GM12878 (cell line): ENCODE measurements at regions not wholly inside any gene's neighbourhood (a gene's known extent, or its start where the extent isn't known, plus 50 kb on each side); places are given as distances from the start of the nearest gene placed in this dataset.

Experiments
- ATAC-seq: fragments of 200-7000 bp; cut with Tn5 transposase; 3 replicates; pipeline ENCODE4 v1.9.1; 2020; ENCODE audit warnings: mild to moderate bottlenecking, moderate library complexity
- BruUV-seq: library from RNA; stranded (reverse); fragments of 400-500 nt; replicated peaks from 2 replicates; lab custom pipeline; 2021; lab: Mats Ljungman, UMichigan
- CTCF ChIA-PET: fragments of 300-600 bp; sonication (Branson Sonifier 250); formaldehyde crosslinking; extraction: SDS; loops from one replicate; lab custom pipeline; 2021; ENCODE audit warnings: inconsistent platforms; lab: Yijun Ruan, JAX
- POLR2A ChIA-PET: fragments of 350-600 bp; formaldehyde crosslinking; extraction: SDS; loops from one replicate; lab custom pipeline; 2021; ENCODE audit warnings: inconsistent platforms; lab: Charles Lee
- RAD21 ChIA-PET: fragments of 300-600 bp; sonication (Branson Sonifier 250); formaldehyde crosslinking; loops from one replicate; lab custom pipeline; 2023; ENCODE audit warnings: antibody characterized with exemption; ENCODE audit not compliant: unreplicated experiment; lab: Charles Lee
- SMC1A ChIA-PET: fragments of 300-600 bp; sonication (Branson Sonifier 250); formaldehyde crosslinking; loops from one replicate; lab custom pipeline; 2023; ENCODE audit not compliant: unreplicated experiment, uncharacterized antibody; lab: Charles Lee
- DNase-seq: peaks from one replicate; pipeline ENCODE4 v3.0.0-alpha.2; 2011; ENCODE audit warnings: low read depth, low spot score
- FAIRE-seq: peaks from 3 replicates; lab custom pipeline; 2011; peaks lifted over from hg19 to GRCh38; lab: Jason Lieb, UNC
- H2AFZ ChIP-seq: 2 replicates; pipeline ENCODE4 v1.6.0; 2011; ENCODE audit warnings: low read depth, low read length, control low read depth; ENCODE audit not compliant: control insufficient read depth
- H3K27ac ChIP-seq: 2 replicates; pipeline ENCODE4 v1.5.1; 2011; ENCODE audit warnings: control low read depth; ENCODE audit not compliant: control insufficient read depth, insufficient read depth
- H3K27me3 ChIP-seq, 2 experiments: replicated peaks in 1 of 2; 2 replicates each; pipeline versions ENCODE4 v1.6.0 to v1.6.1; 2011; ENCODE audit warnings: low read length in 1 of 2; ENCODE audit not compliant: control insufficient read depth in 2 of 2, insufficient read depth in 2 of 2
- H3K36me3 ChIP-seq, 2 experiments: 2 replicates each; pipeline ENCODE4 v1.5.1; 2011; ENCODE audit warnings: low read length in 1 of 2; ENCODE audit not compliant: control insufficient read depth in 2 of 2, insufficient read depth in 2 of 2
- H3K4me1 ChIP-seq: 2 replicates; pipeline ENCODE4 v1.6.1; 2011; ENCODE audit warnings: mild to moderate bottlenecking, low read length, moderate library complexity, mixed read lengths; ENCODE audit not compliant: control insufficient read depth, insufficient read depth
- H3K4me2 ChIP-seq: 2 replicates; pipeline ENCODE4 v1.6.0; 2011; ENCODE audit warnings: control low read depth; ENCODE audit not compliant: control insufficient read depth, insufficient read depth
- H3K4me3 ChIP-seq: fragments of 200-600 bp; sonication (generic); 2 replicates; pipeline ENCODE4 v1.5.1; 2016
- H3K79me2 ChIP-seq: 2 replicates; pipeline ENCODE4 v1.6.0; 2011; ENCODE audit warnings: low read length; ENCODE audit not compliant: control insufficient read depth, insufficient read depth
- H3K9ac ChIP-seq: 2 replicates; pipeline ENCODE4 v1.8.0; 2011; ENCODE audit warnings: low read length, control low read depth, mixed read lengths; ENCODE audit not compliant: control insufficient read depth, insufficient read depth
- H3K9me3 ChIP-seq: replicated peaks from 3 replicates; pipeline ENCODE4 v1.5.1; 2011; ENCODE audit warnings: mild to moderate bottlenecking, low read length; ENCODE audit not compliant: control insufficient read depth, insufficient read depth
- H4K20me1 ChIP-seq: 2 replicates; pipeline ENCODE4 v1.6.0; 2011; ENCODE audit not compliant: control insufficient read depth, insufficient read depth
- ATF3 ChIP-seq: IDR thresholded peaks from 2 replicates; pipeline ENCODE4 v1.6.1; 2011; ENCODE audit warnings: low read depth, mild to moderate bottlenecking, low read length, moderate library complexity, borderline replicate concordance; ENCODE audit errors: extremely low read depth
- BCL11A ChIP-seq: IDR thresholded peaks from 2 replicates; pipeline ENCODE4 v1.6.1; 2011; ENCODE audit warnings: low read depth, low read length
- CHD1 ChIP-seq: IDR thresholded peaks from 2 replicates; pipeline ENCODE4 v1.6.1; 2012; ENCODE audit warnings: low read depth, low read length, improper control_type of control experiment
- EGR1 ChIP-seq, 2 experiments: IDR thresholded peaks; 1 replicate in 1 of 2; 2 replicates in 1 of 2; pipeline ENCODE4 v1.6.1; 2011 to 2012; ENCODE audit warnings: low read depth in 2 of 2, low read length in 2 of 2, borderline replicate concordance in 1 of 2, mild to moderate bottlenecking in 1 of 2, moderate library complexity in 1 of 2
- IKZF2 ChIP-seq, 2 experiments: fragments of 450-650 bp; IDR thresholded peaks; 2 replicates each; pipeline ENCODE4 v1.6.1; 2017; ENCODE audit warnings: mild to moderate bottlenecking in 2 of 2, moderate library complexity in 2 of 2
- MLLT1 ChIP-seq: fragments of 450-650 bp; IDR thresholded peaks from 2 replicates; pipeline ENCODE4 v1.6.1; 2016; ENCODE audit warnings: mild to moderate bottlenecking
- MXI1 ChIP-seq: fragments of 150-350 bp; IDR thresholded peaks from 2 replicates; pipeline ENCODE4 v1.6.1; 2011; ENCODE audit warnings: low read depth, mild to moderate bottlenecking, inconsistent platforms, low read length, improper control_type of control experiment
- NBN ChIP-seq: fragments of 450-650 bp; IDR thresholded peaks from 2 replicates; pipeline ENCODE4 v1.6.1; 2016
- NFYB ChIP-seq: IDR thresholded peaks from 2 replicates; pipeline ENCODE4 v1.6.1; 2011; ENCODE audit warnings: low read depth, mild to moderate bottlenecking, low read length, improper control_type of control experiment, moderate library complexity; ENCODE audit not compliant: insufficient read depth
- PML ChIP-seq: IDR thresholded peaks from 2 replicates; pipeline ENCODE4 v1.6.1; 2012; ENCODE audit warnings: low read length, inconsistent platforms
- RAD21 ChIP-seq: IDR thresholded peaks from 2 replicates; pipeline ENCODE4 v1.6.1; 2011; ENCODE audit warnings: mild to moderate bottlenecking, low read depth, low read length, moderate library complexity; ENCODE audit not compliant: insufficient read depth
- SP1 ChIP-seq: IDR thresholded peaks from one replicate; pipeline ENCODE4 v1.6.1; 2011; ENCODE audit warnings: low read depth, low read length
- SUZ12 ChIP-seq: fragments of 200-600 bp; sonication (generic); IDR thresholded peaks from one replicate; pipeline ENCODE4 v1.6.1; 2018; ENCODE audit warnings: antibody characterized with exemption, mild to moderate bottlenecking; ENCODE audit not compliant: unreplicated experiment
- TAF1 ChIP-seq: IDR thresholded peaks from 2 replicates; pipeline ENCODE4 v1.6.1; 2011; ENCODE audit warnings: mild to moderate bottlenecking, low read depth, low read length, borderline replicate concordance
- ZNF622 ChIP-seq: fragments of 450-650 bp; IDR thresholded peaks from 2 replicates; pipeline ENCODE4 v1.6.1; 2017; ENCODE audit warnings: mild to moderate bottlenecking, inconsistent platforms
- in situ Hi-C: fragments of 300-500 bp; cut with MboI; formaldehyde crosslinking; loops from 9 replicates; pipeline ENCODE4 v1.14.3; 2018; ENCODE audit warnings: mixed read lengths
- intact Hi-C: fragments of 100-400 bp; cut with micrococcal nuclease; formaldehyde crosslinking; loops from one replicate; pipeline ENCODE4 v1.14.2; 2022; ENCODE audit not compliant: unreplicated experiment
- TF ChIP-seq, protein P1 (sequence below): fragments of 450-650 bp; IDR thresholded peaks from 2 replicates; pipeline ENCODE4 v1.6.1; 2016; ENCODE audit warnings: mild to moderate bottlenecking, moderate library complexity, borderline replicate concordance

- FAIRE-seq, result no peak
Observed at GRCh38 chr18:42510540-42510939, 555.5 kb downstream of the PIK3C3 start.

More at GRCh38 chr18:42510540-42510939, 555.5 kb downstream of the PIK3C3 start:
- intact Hi-C loops, result loop anchor here (10.0 kb wide), 1 partner anchor 396 kb away; no protein-coding TSS in a partner anchor
- H4K20me1 ChIP-seq, result no peaks in the 10 kb centered on the region
- no peaks in the 10 kb centered on the region for H3K27me3 ChIP-seq
- SMC1A ChIA-PET, result interaction anchor here (0.7 to 1.2 kb wide), 6 partner anchors 9 to 55 kb away, joined by 3 to 5 read pairs (median 4); no protein-coding TSS in a partner anchor
- H3K79me2 ChIP-seq, result no peaks in the 10 kb centered on the region
- CTCF ChIA-PET, result interaction anchor here (0.6 to 1.3 kb wide), 6 partner anchors 15 to 396 kb away, joined by 3 to 6 read pairs (median 4); no protein-coding TSS in a partner anchor
- no peak overlapping the region for H3K4me2 ChIP-seq
- RAD21 ChIA-PET, result interaction anchor here (0.8 to 1.6 kb wide), 5 partner anchors 10 to 396 kb away, joined by 3 to 12 read pairs (median 3); no protein-coding TSS in a partner anchor
- DNase-seq, result no peak
- H3K9ac ChIP-seq, result no peak overlapping the region
- POLR2A ChIA-PET, result interaction anchor here (0.6 to 0.9 kb wide), 2 partner anchors 12 to 35 kb away, joined by 3 read pairs; no protein-coding TSS in a partner anchor
- BruUV-seq, result no TSS peak
- H2AFZ ChIP-seq, result no peak overlapping the region
- no peak for TF ChIP-seq SUZ12
- no peak for TF ChIP-seq CHD1
- no peak for TF ChIP-seq TAF1
- no peak for TF ChIP-seq SP1
- peak; percentile 66; the same call in 1 of the 2 replicates for TF ChIP-seq NBN
- TF ChIP-seq MLLT1, result 0 out of 2 replicates have a peak, but pooled peaks have one; percentile 24
- no peak for TF ChIP-seq MXI1
- no peak for TF ChIP-seq BCL11A
- TF ChIP-seq PML, result no peak
- peak in 1 of 2 experiments; percentile 1; a peak in 1 of 4 replicates for TF ChIP-seq IKZF2 (IDR thresholded peaks at IDR 0.05)
- TF ChIP-seq RAD21, result no peak
- TF ChIP-seq, protein P1, sequence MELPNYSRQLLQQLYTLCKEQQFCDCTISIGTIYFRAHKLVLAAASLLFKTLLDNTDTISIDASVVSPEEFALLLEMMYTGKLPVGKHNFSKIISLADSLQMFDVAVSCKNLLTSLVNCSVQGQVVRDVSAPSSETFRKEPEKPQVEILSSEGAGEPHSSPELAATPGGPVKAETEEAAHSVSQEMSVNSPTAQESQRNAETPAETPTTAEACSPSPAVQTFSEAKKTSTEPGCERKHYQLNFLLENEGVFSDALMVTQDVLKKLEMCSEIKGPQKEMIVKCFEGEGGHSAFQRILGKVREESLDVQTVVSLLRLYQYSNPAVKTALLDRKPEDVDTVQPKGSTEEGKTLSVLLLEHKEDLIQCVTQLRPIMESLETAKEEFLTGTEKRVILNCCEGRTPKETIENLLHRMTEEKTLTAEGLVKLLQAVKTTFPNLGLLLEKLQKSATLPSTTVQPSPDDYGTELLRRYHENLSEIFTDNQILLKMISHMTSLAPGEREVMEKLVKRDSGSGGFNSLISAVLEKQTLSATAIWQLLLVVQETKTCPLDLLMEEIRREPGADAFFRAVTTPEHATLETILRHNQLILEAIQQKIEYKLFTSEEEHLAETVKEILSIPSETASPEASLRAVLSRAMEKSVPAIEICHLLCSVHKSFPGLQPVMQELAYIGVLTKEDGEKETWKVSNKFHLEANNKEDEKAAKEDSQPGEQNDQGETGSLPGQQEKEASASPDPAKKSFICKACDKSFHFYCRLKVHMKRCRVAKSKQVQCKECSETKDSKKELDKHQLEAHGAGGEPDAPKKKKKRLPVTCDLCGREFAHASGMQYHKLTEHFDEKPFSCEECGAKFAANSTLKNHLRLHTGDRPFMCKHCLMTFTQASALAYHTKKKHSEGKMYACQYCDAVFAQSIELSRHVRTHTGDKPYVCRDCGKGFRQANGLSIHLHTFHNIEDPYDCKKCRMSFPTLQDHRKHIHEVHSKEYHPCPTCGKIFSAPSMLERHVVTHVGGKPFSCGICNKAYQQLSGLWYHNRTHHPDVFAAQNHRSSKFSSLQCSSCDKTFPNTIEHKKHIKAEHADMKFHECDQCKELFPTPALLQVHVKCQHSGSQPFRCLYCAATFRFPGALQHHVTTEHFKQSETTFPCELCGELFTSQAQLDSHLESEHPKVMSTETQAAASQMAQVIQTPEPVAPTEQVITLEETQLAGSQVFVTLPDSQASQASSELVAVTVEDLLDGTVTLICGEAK, result no peak
- TF ChIP-seq EGR1 (IDR thresholded peaks at IDR 0.05; ENCODE audit: borderline replicate concordance in 1 of 2, low read depth in 2 of 2, low read length in 2 of 2), result no peak
- TF ChIP-seq NFYB, result no peak
- no peak for TF ChIP-seq ZNF622
- no peak for TF ChIP-seq ATF3
- H3K9me3 ChIP-seq, result no peaks in the 10 kb centered on the region
- no peaks in the 10 kb centered on the region for H3K4me1 ChIP-seq
- in situ Hi-C loops, result no loop called here
- H3K36me3 ChIP-seq, result no peaks in the 10 kb centered on the region
- no peak overlapping the region for H3K4me3 ChIP-seq
- ATAC-seq, result no peak
- no peak overlapping the region for H3K27ac ChIP-seq
